HCT116 (cell line): ENCODE measurements at regions not wholly inside any gene's neighbourhood (a gene's known extent, or its start where the extent isn't known, plus 50 kb on each side); places are given as distances from the start of the nearest gene placed in this dataset.

Experiments
- ATAC-seq: fragments of 200-7000 bp; cut with Tn5 transposase; 2 replicates; pipeline ENCODE4 v1.9.1; 2020; ENCODE audit warnings: mild to moderate bottlenecking, moderate library complexity
- BruUV-seq: library from RNA; stranded (reverse); fragments of 400-500 nt; replicated peaks from 2 replicates; lab custom pipeline; 2021; lab: Mats Ljungman, UMichigan
- CTCF ChIA-PET: fragments of 300-600 bp; sonication (Branson Sonifier 250); formaldehyde crosslinking; loops from one replicate; lab custom pipeline; 2021; ENCODE audit warnings: antibody characterized with exemption; lab: Charles Lee
- POLR2A ChIA-PET: fragments of 300-600, 350-600 bp; sonication (Branson Sonifier 250); formaldehyde crosslinking; loops from one replicate; lab custom pipeline; 2021; ENCODE audit warnings: antibody characterized with exemption; lab: Charles Lee
- RAD21 ChIA-PET, 2 experiments: fragments of 300-600 bp; sonication (Branson Sonifier 250); formaldehyde crosslinking; loops; one replicate each; lab custom pipeline; 2023; ENCODE audit warnings: low total read pairs in 2 of 2; ENCODE audit not compliant: uncharacterized antibody in 2 of 2, unreplicated experiment in 2 of 2, low non-redundant PET in 1 of 2; lab: Charles Lee
- DNase-seq: peaks from one replicate; pipeline ENCODE4 v3.0.0-alpha.2; 2010; ENCODE audit warnings: low read depth, low spot score
- H2AFZ ChIP-seq: fragments of 200-600 bp; shearing (Covaris generic), sonication (generic); 2 replicates; pipeline ENCODE4 v1.6.1; 2017; ENCODE audit warnings: low read depth, mixed run types, mixed read lengths, antibody characterized with exemption, low read length; ENCODE audit not compliant: poor library complexity, severe bottlenecking
- H3K27ac ChIP-seq: 2 replicates; pipeline ENCODE4 v1.5.1; 2012; ENCODE audit warnings: low read depth, low read length
- H3K27me3 ChIP-seq: fragments of 200-600 bp; sonication (generic); 2 replicates; pipeline ENCODE4 v1.6.1; 2016; ENCODE audit warnings: mixed run types, low read length, mixed read lengths; ENCODE audit not compliant: insufficient read depth
- H3K36me3 ChIP-seq, 2 experiments: fragments of 200-500 bp in 1 of 2; fragments of 200-600 bp in 1 of 2; sonication (Bioruptor generic) in 1 of 2; sonication (generic) in 1 of 2; 2 replicates each; pipeline versions ENCODE4 v1.5.1 to v1.6.1; 2014 to 2016; ENCODE audit warnings: low read length in 2 of 2, inconsistent platforms in 1 of 2, mixed read lengths in 1 of 2, mixed run types in 1 of 2; ENCODE audit not compliant: insufficient read depth in 2 of 2, control insufficient read depth in 1 of 2
- H3K4me1 ChIP-seq, 2 experiments: fragments of 200-600 bp in 1 of 2; sonication (generic) in 1 of 2; 2 replicates each; pipeline versions ENCODE4 v1.5.1 to v1.6.1; 2012 to 2017; ENCODE audit warnings: low read length in 2 of 2, inconsistent platforms in 1 of 2, mild to moderate bottlenecking in 1 of 2, mixed read lengths in 1 of 2, mixed run types in 1 of 2, moderate library complexity in 1 of 2; ENCODE audit not compliant: insufficient read depth in 2 of 2, control insufficient read depth in 1 of 2
- H3K4me2 ChIP-seq: fragments of 200-600 bp; sonication (generic); 2 replicates; pipeline ENCODE4 v1.6.1; 2017; ENCODE audit warnings: mixed run types, low read length, mixed read lengths
- H3K4me3 ChIP-seq, 2 experiments: fragments of 200-600 bp in 1 of 2; sonication (generic) in 1 of 2; replicated peaks in 1 of 2; 2 replicates each; pipeline ENCODE4 v1.5.1; 2011 to 2016; ENCODE audit warnings: low read length in 2 of 2, control low read depth in 1 of 2, low read depth in 1 of 2, mild to moderate bottlenecking in 1 of 2, mixed read lengths in 1 of 2, mixed run types in 1 of 2
- H3K79me2 ChIP-seq: fragments of 200-600 bp; sonication (generic); 2 replicates; pipeline ENCODE4 v1.6.1; 2017; ENCODE audit warnings: mild to moderate bottlenecking, mixed run types, low read length, moderate library complexity, mixed read lengths; ENCODE audit not compliant: insufficient read depth
- H3K9ac ChIP-seq: fragments of 200-600 bp; sonication (generic); 2 replicates; pipeline ENCODE4 v1.6.1; 2016; ENCODE audit warnings: low read length, mixed read lengths
- H3K9me2 ChIP-seq: fragments of 200-600 bp; sonication (generic), shearing (Covaris generic); 2 replicates; pipeline ENCODE4 v1.6.1; 2017; ENCODE audit warnings: mixed run types, mild to moderate bottlenecking, moderate library complexity; ENCODE audit not compliant: insufficient read depth
- H3K9me3 ChIP-seq, 2 experiments: fragments of 200-500 bp in 1 of 2; fragments of 200-600 bp in 1 of 2; sonication (Bioruptor generic) in 1 of 2; sonication (generic) in 1 of 2; 2 replicates each; pipeline ENCODE4 v1.6.1; 2014 to 2017; ENCODE audit warnings: low read length in 2 of 2, mixed read lengths in 2 of 2, inconsistent platforms in 1 of 2, low read depth in 1 of 2, mild to moderate bottlenecking in 1 of 2, mixed run types in 1 of 2, moderate library complexity in 1 of 2; ENCODE audit not compliant: control insufficient read depth in 1 of 2, insufficient read depth in 1 of 2
- H4K20me1 ChIP-seq: fragments of 200-600 bp; sonication (generic), shearing (Covaris generic); 2 replicates; pipeline ENCODE4 v1.6.1; 2017; ENCODE audit warnings: mixed run types, mild to moderate bottlenecking, moderate library complexity; ENCODE audit not compliant: insufficient read depth
- ATF3 ChIP-seq: IDR thresholded peaks from 2 replicates; pipeline ENCODE4 v1.6.1; 2012
- CTCF ChIP-seq, 3 experiments: fragments of 200-600 bp in 1 of 3; sonication (generic) in 1 of 3; IDR thresholded peaks in 2 of 3; conservative IDR thresholded peaks in 1 of 3; 2 replicates each; pipeline ENCODE4 v1.5.1; 2012 to 2017; ENCODE audit warnings: low read depth in 2 of 3, low read length in 2 of 3, antibody characterized with exemption in 1 of 3, borderline replicate concordance in 1 of 3, control low read depth in 1 of 3, mild to moderate bottlenecking in 1 of 3, mixed read lengths in 1 of 3, mixed run types in 1 of 3, moderate library complexity in 1 of 3; ENCODE audit not compliant: insufficient read depth in 1 of 3
- ELF1 ChIP-seq: IDR thresholded peaks from 2 replicates; pipeline ENCODE4 v1.6.1; 2012; ENCODE audit warnings: low read depth, borderline replicate concordance
- EZH2 ChIP-seq: fragments of 200-600 bp; sonication (generic); IDR thresholded peaks from 2 replicates; pipeline ENCODE4 v1.6.1; 2017; ENCODE audit warnings: antibody characterized with exemption, mixed run types
- FOSL1 ChIP-seq: IDR thresholded peaks from 2 replicates; pipeline ENCODE4 v1.6.1; 2012; ENCODE audit warnings: low read depth
- JUND ChIP-seq: IDR thresholded peaks from 2 replicates; pipeline ENCODE4 v1.6.1; 2012
- POLR2AphosphoS5 ChIP-seq: IDR thresholded peaks from 2 replicates; pipeline ENCODE4 v1.6.1; 2011; ENCODE audit warnings: mild to moderate bottlenecking, low read depth, low read length, moderate library complexity
- RAD21 ChIP-seq: IDR thresholded peaks from 2 replicates; pipeline ENCODE4 v1.6.1; 2012; ENCODE audit warnings: low read depth, mild to moderate bottlenecking
- REST ChIP-seq: IDR thresholded peaks from 2 replicates; pipeline ENCODE4 v1.6.1; 2012; ENCODE audit warnings: low read depth
- SRF ChIP-seq: IDR thresholded peaks from 2 replicates; pipeline ENCODE4 v1.6.1; 2012; ENCODE audit warnings: low read depth
- TCF7L2 ChIP-seq: IDR thresholded peaks from 2 replicates; pipeline ENCODE4 v1.7.0; 2011; ENCODE audit warnings: borderline replicate concordance, inconsistent platforms; ENCODE audit not compliant: insufficient read depth, insufficient read length; ENCODE audit errors: extremely low read depth
- ZFX ChIP-seq: fragments of 450-650 bp; IDR thresholded peaks from 2 replicates; pipeline ENCODE4 v1.6.1; 2017
- intact Hi-C: fragments of 100-400 bp; cut with micrococcal nuclease; formaldehyde crosslinking; loops from 2 replicates; pipeline ENCODE4 v1.10.0; 2022

- no peak for DNase-seq
- H3K9me2 ChIP-seq: no peaks in the 10 kb centered on the region
- POLR2A ChIA-PET: no interaction called here
- H3K36me3 ChIP-seq: no peaks in the 10 kb centered on the region
- H3K9me3 ChIP-seq: no peaks in the 10 kb centered on the region
- TF ChIP-seq SRF (no peak), POLR2AphosphoS5 (no peak), JUND (no peak), FOSL1 (no peak)
- TF ChIP-seq, all 23 proteins: peak for 0
- peaks cover 8% of the 10 kb centered on the region; the same call in 1 of the 2 replicates for H3K27me3 ChIP-seq
- no peak overlapping the region for H3K27ac ChIP-seq
- ATAC-seq: no peak
- H3K4me1 ChIP-seq: no peaks in the 10 kb centered on the region
- H3K9ac ChIP-seq: no peak overlapping the region
- CTCF ChIA-PET: no interaction called here
- intact Hi-C loops: no loop called here
- RAD21 ChIA-PET: no interaction called here
- H4K20me1 ChIP-seq: no peaks in the 10 kb centered on the region
- no peaks in the 10 kb centered on the region for H3K79me2 ChIP-seq
- no peak overlapping the region for H3K4me2 ChIP-seq
- BruUV-seq: no TSS peak
- H3K4me3 ChIP-seq: no peak overlapping the region
- no peak overlapping the region for H2AFZ ChIP-seq
Observed at GRCh38 chr10:118216571-118217170, 125.5 kb downstream of the FAM204A start.

- Histone ChIP-seq H3K4me2 (no peak overlapping the region), H3K36me3 (no peaks in the 10 kb centered on the region), H3K27ac (no peak overlapping the region), H4K20me1 (no peaks in the 10 kb centered on the region), H3K4me3 (no peak overlapping the region), H3K9me3 (no peaks in the 10 kb centered on the region), H3K27me3 (peaks cover 8% of the 10 kb centered on the region; the same call in 1 of the 2 replicates), H2AFZ (no peak overlapping the region), H3K9ac (no peak overlapping the region), H3K9me2 (no peaks in the 10 kb centered on the region), H3K4me1 (no peaks in the 10 kb centered on the region), H3K79me2 (no peaks in the 10 kb centered on the region)
- no peak for ATAC-seq
- intact Hi-C loops: no loop called here
- DNase-seq: no peak
- CTCF ChIA-PET: no interaction called here
- no TSS peak for BruUV-seq
- POLR2A ChIA-PET: no interaction called here
- RAD21 ChIA-PET: no interaction called here
- TF ChIP-seq FOSL1 (no peak), CTCF (IDR thresholded peaks at IDR 0.05 in 2 of 3, conservative IDR thresholded peaks at IDR 0.05 in 1 of 3; ENCODE audit: borderline replicate concordance in 1 of 3, insufficient read depth in 1 of 3, low read depth in 2 of 3, low read length in 2 of 3) (no peak), EZH2 (no peak), REST (no peak), POLR2AphosphoS5 (no peak), TCF7L2 (no peak), ELF1 (no peak), RAD21 (no peak), ATF3 (no peak), ZFX (no peak)
Observed at GRCh38 chr10:118216020-118216419, 126.1 kb downstream of the FAM204A start.
